Neuron (in vitro differentiated cells): ENCODE measurements at regions not wholly inside any gene's neighbourhood (a gene's known extent, or its start where the extent isn't known, plus 50 kb on each side); places are given as distances from the start of the nearest gene placed in this dataset.

Experiments
- H2AFZ ChIP-seq: one replicate; pipeline ENCODE4 v1.6.1; 2013; ENCODE audit warnings: low read depth, mild to moderate bottlenecking, inconsistent platforms, low read length, moderate library complexity
- H3K27me3 ChIP-seq: one replicate; pipeline ENCODE4 v1.6.1; 2013; ENCODE audit warnings: low read length; ENCODE audit not compliant: insufficient read depth
- H3K36me3 ChIP-seq: one replicate; pipeline ENCODE4 v1.6.1; 2013; ENCODE audit warnings: low read length; ENCODE audit not compliant: insufficient read depth
- H3K4me1 ChIP-seq: one replicate; pipeline ENCODE4 v1.6.1; 2013; ENCODE audit warnings: low read length; ENCODE audit not compliant: insufficient read depth
- H3K4me3 ChIP-seq: 2 replicates; pipeline ENCODE4 v1.5.1; 2013; ENCODE audit warnings: mild to moderate bottlenecking, low read length, moderate library complexity
- H3K9me3 ChIP-seq: one replicate; pipeline ENCODE4 v1.6.1; 2013; ENCODE audit warnings: low read length

GRCh38 chr1:58155418-58156123 lies 391.0 kb downstream of the OMA1 start:
- Histone ChIP-seq H2AFZ (no peak overlapping the region), H3K36me3 (no peaks in the 10 kb centered on the region), H3K27me3 (no peaks in the 10 kb centered on the region), H3K9me3 (no peaks in the 10 kb centered on the region), H3K4me3 (no peak overlapping the region), H3K4me1 (peaks cover 26% of the 10 kb centered on the region)

- Histone ChIP-seq H3K27me3 (no peaks in the 10 kb centered on the region), H3K4me3 (no peak overlapping the region)
These were observed 392.3 kb downstream of the OMA1 start for GRCh38 chr1:58154256-58154655.

GRCh38 chr1:58152697-58153096 lies 393.8 kb downstream of the OMA1 start:
- no peak overlapping the region for H3K4me3 ChIP-seq
- no peaks in the 10 kb centered on the region for H3K9me3 ChIP-seq
- peaks cover 15% of the 10 kb centered on the region for H3K4me1 ChIP-seq
- no peaks in the 10 kb centered on the region for H3K36me3 ChIP-seq
- H2AFZ ChIP-seq: no peak overlapping the region
- no peaks in the 10 kb centered on the region for H3K27me3 ChIP-seq

More at GRCh38 chr1:58154256-58154655, 392.3 kb downstream of the OMA1 start:
- H3K9me3 ChIP-seq: no peaks in the 10 kb centered on the region
- peaks cover 26% of the 10 kb centered on the region for H3K4me1 ChIP-seq
- H3K36me3 ChIP-seq: no peaks in the 10 kb centered on the region
- no peak overlapping the region for H2AFZ ChIP-seq

- Histone ChIP-seq H2AFZ (no peak overlapping the region), H3K4me3 (no peak overlapping the region), H3K9me3 (no peaks in the 10 kb centered on the region), H3K27me3 (no peaks in the 10 kb centered on the region), H3K36me3 (no peaks in the 10 kb centered on the region), H3K4me1 (peaks cover 16% of the 10 kb centered on the region)
These were observed 397.2 kb downstream of the OMA1 start for GRCh38 chr1:58149271-58149812.

GRCh38 chr1:58144698-58145270 lies 401.7 kb downstream of the OMA1 start:
- Histone ChIP-seq H2AFZ (peak overlapping the region; percentile 7), H3K9me3 (peaks cover 2% of the 10 kb centered on the region), H3K27me3 (no peaks in the 10 kb centered on the region), H3K36me3 (no peaks in the 10 kb centered on the region), H3K4me3 (no peak overlapping the region), H3K4me1 (peaks cover 11% of the 10 kb centered on the region)

- peaks cover 11% of the 10 kb centered on the region for H3K4me1 ChIP-seq
- no peak overlapping the region for H3K4me3 ChIP-seq
- H3K27me3 ChIP-seq: no peaks in the 10 kb centered on the region
- peaks cover 2% of the 10 kb centered on the region for H3K9me3 ChIP-seq
- no peaks in the 10 kb centered on the region for H3K36me3 ChIP-seq
- no peak overlapping the region for H2AFZ ChIP-seq
These were observed 402.4 kb downstream of the OMA1 start for GRCh38 chr1:58143972-58144697.

GRCh38 chr1:58136387-58136786 lies 410.1 kb downstream of the OMA1 start:
- H3K9me3 ChIP-seq: peaks cover 2% of the 10 kb centered on the region
- no peak overlapping the region for H3K4me3 ChIP-seq
- peaks cover 13% of the 10 kb centered on the region for H3K4me1 ChIP-seq
- H3K27me3 ChIP-seq: no peaks in the 10 kb centered on the region
- no peaks in the 10 kb centered on the region for H3K36me3 ChIP-seq
- H2AFZ ChIP-seq: no peak overlapping the region

GRCh38 chr1:58135821-58136321 lies 410.7 kb downstream of the OMA1 start:
- H3K4me1 ChIP-seq: peaks cover 13% of the 10 kb centered on the region
- peaks cover under 1% of the 10 kb centered on the region for H3K9me3 ChIP-seq
- H3K27me3 ChIP-seq: no peaks in the 10 kb centered on the region
- H3K4me3 ChIP-seq: no peak overlapping the region
- no peaks in the 10 kb centered on the region for H3K36me3 ChIP-seq
- H2AFZ ChIP-seq: no peak overlapping the region

- peaks cover 13% of the 10 kb centered on the region for H3K4me1 ChIP-seq
- no peaks in the 10 kb centered on the region for H3K27me3 ChIP-seq
- H3K9me3 ChIP-seq: no peaks in the 10 kb centered on the region
- no peaks in the 10 kb centered on the region for H3K36me3 ChIP-seq
- H2AFZ ChIP-seq: no peak overlapping the region
- H3K4me3 ChIP-seq: no peak overlapping the region
These were observed 413.0 kb downstream of the OMA1 start for GRCh38 chr1:58133562-58133961.

GRCh38 chr1:58123051-58123450 lies 423.5 kb downstream of the OMA1 start:
- Histone ChIP-seq H2AFZ (no peak overlapping the region), H3K4me3 (no peak overlapping the region), H3K4me1 (peaks cover 12% of the 10 kb centered on the region), H3K36me3 (no peaks in the 10 kb centered on the region), H3K27me3 (no peaks in the 10 kb centered on the region), H3K9me3 (no peaks in the 10 kb centered on the region)

- Histone ChIP-seq H3K9me3 (no peaks in the 10 kb centered on the region), H3K4me3 (no peak overlapping the region), H2AFZ (no peak overlapping the region), H3K27me3 (no peaks in the 10 kb centered on the region), H3K36me3 (no peaks in the 10 kb centered on the region), H3K4me1 (peaks cover 12% of the 10 kb centered on the region)
These were observed 426.6 kb downstream of the OMA1 start for GRCh38 chr1:58119971-58120370.

- H3K36me3 ChIP-seq: no peaks in the 10 kb centered on the region
- H3K4me3 ChIP-seq: no peak overlapping the region
- H3K9me3 ChIP-seq: no peaks in the 10 kb centered on the region
- no peaks in the 10 kb centered on the region for H3K27me3 ChIP-seq
- H3K4me1 ChIP-seq: no peaks in the 10 kb centered on the region
- no peak overlapping the region for H2AFZ ChIP-seq
These were observed 430.2 kb downstream of the OMA1 start for GRCh38 chr1:58116284-58116683.

GRCh38 chr1:58109646-58110200 lies 436.8 kb downstream of the OMA1 start:
- Histone ChIP-seq H3K9me3 (no peaks in the 10 kb centered on the region), H2AFZ (no peak overlapping the region), H3K36me3 (no peaks in the 10 kb centered on the region), H3K4me3 (no peak overlapping the region), H3K4me1 (no peaks in the 10 kb centered on the region), H3K27me3 (no peaks in the 10 kb centered on the region)
